Sigmoid colon (tissue), 3 donors: ENCODE measurements at regions not wholly inside any gene's neighbourhood (a gene's known extent, or its start where the extent isn't known, plus 50 kb on each side); places are given as distances from the start of the nearest gene placed in this dataset.

ENCODE experiments used
- CTCF ChIP-seq, 4 experiments: fragments of 450-650 bp in 3 of 4; fragments of 200-600 bp in 1 of 4; IDR thresholded peaks; one replicate each; pipeline ENCODE4 v1.5.1; 2016 to 2019; ENCODE audit warnings: antibody characterized with exemption in 4 of 4, mild to moderate bottlenecking in 3 of 4, moderate library complexity in 2 of 4
- POLR2A ChIP-seq, 2 donors: fragments of 450-650 bp; IDR thresholded peaks; one replicate each; pipeline ENCODE4 v1.6.1; 2016; ENCODE audit warnings: antibody characterized with exemption in 2 of 2, mild to moderate bottlenecking in 2 of 2, moderate library complexity in 2 of 2

- TF ChIP-seq CTCF (IDR thresholded peaks at IDR 0.05) (no peak), POLR2A (IDR thresholded peaks at IDR 0.05) (no peak)
Measured at GRCh38 chr5:159663986-159664385, 252.3 kb upstream of the ADRA1B start.
